ENCODE measurements at regions not wholly inside any gene's neighbourhood (a gene's known extent, or its start where the extent isn't known, plus 50 kb on each side); places are given as distances from the start of the nearest gene placed in this dataset.

GRCh38 chr1:60141743-60142142 is 68.2 kb upstream of the C1orf87 start:
- DNase-seq: no peak

DNA sequence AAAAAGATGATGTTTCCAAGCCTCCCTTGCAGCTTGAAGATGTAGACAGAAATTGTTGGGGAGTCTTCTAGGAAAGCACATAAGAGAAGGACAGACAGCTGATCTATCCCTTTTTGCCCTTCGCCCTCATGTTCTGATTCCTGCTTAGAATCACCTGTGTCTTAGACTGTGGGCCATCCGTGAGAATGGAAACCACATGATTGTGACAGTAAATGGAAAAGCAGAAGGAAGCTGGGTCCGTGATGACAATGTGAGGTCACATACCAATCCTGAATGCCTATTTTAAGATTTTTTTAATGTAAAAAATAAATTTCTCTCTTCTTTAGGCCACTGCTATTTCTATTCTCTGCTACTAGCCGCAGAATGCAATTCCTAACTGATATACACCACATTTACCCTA is 67.7 kb upstream of the C1orf87 start:
- no peak for DNase-seq

DNA sequence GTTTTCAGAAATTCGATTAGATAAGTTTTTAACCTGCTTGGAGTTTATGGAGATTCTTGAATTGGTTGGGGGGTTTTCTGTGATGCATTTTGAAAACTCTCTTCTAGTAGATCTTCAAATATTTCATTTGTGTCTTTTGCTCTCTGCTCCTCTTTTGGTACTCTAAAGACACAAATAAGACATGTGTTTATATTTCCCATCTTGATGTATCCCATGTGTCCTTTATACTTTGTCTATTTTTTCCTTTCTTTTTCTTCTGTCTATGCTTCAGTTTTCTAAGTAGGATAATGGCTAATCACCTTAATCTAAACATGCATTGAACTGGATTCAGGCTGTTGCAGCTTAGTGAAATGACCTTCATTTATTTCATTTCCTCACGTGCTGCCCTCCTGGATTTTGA is 63.8 kb upstream of the C1orf87 start:
- no peak for DNase-seq

GRCh38 chr1:60136395-60136794 is 62.8 kb upstream of the C1orf87 start:
- DNase-seq: no peak

DNA sequence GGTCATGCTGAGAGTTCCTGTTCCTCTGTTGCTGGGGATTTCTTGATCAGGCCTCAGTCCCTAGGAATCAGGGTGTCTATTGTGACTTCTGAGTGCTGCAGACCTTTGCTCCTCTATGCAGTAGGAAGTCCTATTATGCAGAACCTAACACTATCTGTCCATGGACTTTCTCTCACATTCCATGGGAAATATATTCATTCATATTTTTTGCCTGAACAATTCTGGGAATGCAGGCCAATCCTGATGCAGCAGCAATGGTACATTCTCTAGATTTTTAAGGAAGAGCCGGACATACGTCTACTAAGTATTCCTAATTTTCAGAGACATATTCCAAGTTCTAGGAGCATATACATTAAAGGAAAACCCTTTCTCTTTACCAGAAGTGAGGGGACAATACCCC is 61.1 kb upstream of the C1orf87 start:
- no peak for DNase-seq

DNA sequence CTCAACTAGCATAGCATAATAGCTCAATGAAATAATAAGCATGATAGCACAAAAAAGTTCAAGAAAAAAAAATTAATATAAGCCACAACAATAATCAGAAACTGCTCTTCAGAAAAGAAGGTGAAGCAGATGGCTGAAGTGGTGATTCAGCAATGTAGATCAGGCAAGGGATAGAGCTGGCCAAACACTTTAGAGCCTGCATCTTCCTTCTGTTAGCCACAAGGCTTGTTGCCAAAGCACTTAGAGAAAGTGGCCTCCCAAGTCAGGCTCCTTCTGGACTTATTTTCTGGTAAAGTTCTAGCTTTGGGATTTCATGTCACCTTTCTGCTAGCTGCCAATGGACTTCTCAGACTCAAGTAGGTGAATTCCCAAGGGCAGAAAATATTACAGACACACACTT is 60.3 kb upstream of the C1orf87 start:
- DNase-seq: no peak

GRCh38 chr1:60133000-60133673 is 59.6 kb upstream of the C1orf87 start:
- peak; percentile 25 for DNase-seq

DNA sequence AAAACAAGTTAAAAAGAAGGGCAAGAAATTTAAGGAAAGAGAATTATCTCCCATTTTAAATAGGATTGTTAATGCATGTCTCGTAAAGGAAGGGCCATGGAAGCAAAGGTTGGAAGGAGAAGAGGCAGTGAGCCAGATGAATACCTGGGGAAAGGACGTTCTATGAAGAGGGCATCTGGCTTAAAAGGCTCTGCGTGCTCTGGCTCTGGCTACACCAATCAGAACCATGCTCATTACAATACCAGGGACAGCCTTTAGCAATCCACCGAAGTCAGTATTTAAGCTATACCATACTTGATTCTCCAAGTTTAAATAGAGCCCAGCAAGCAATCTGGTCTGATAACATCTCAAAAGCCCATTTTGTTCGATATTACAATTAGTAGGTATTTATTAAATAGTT is 58.5 kb upstream of the C1orf87 start:
- DNase-seq: no peak

- no peak for DNase-seq
Observed at GRCh38 chr1:60130703-60131102, 57.1 kb upstream of the C1orf87 start.

GRCh38 chr1:60129911-60130310 is 56.3 kb upstream of the C1orf87 start:
- DNase-seq: no peak

GRCh38 chr1:60126723-60127122 is 53.2 kb upstream of the C1orf87 start:
- no peak for DNase-seq
